ENCODE measurements at regions not wholly inside any gene's neighbourhood (a gene's known extent, or its start where the extent isn't known, plus 50 kb on each side); places are given as distances from the start of the nearest gene placed in this dataset.

DNA sequence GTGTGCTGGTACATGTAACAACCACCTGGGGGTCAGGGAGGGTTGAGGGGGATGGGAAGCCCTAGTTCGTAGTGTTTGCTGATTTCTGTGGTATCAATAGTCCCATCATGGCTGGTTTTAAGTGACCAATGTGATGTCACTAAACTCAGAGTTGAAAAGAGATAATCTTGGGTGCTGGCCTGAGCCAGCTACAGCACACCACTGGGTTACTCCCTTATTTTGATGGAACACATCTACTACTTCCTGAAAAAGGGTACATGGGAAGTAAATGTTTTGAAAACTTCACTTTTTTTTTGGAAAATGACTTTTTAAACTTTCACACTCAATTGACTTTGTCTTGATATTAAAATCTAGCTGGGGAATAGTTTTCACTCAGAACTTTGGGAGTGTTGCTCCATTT lies 87.0 kb upstream of the CXCR4 start:
- Mint-ChIP-seq H3K27me3 (ENCODE audit: unreplicated experiment) (no peaks in the 10 kb centered on the region), H3K9me3 (ENCODE audit: unreplicated experiment) (peaks cover 4% of the 10 kb centered on the region), H3K36me3 (ENCODE audit: unreplicated experiment) (no peaks in the 10 kb centered on the region), H3K4me3 (ENCODE audit: unreplicated experiment) (no peak overlapping the region), H3K27ac (ENCODE audit: unreplicated experiment) (no peak overlapping the region), H3K4me1 (ENCODE audit: unreplicated experiment) (no peaks in the 10 kb centered on the region)
- TF ChIP-seq, protein P1, sequence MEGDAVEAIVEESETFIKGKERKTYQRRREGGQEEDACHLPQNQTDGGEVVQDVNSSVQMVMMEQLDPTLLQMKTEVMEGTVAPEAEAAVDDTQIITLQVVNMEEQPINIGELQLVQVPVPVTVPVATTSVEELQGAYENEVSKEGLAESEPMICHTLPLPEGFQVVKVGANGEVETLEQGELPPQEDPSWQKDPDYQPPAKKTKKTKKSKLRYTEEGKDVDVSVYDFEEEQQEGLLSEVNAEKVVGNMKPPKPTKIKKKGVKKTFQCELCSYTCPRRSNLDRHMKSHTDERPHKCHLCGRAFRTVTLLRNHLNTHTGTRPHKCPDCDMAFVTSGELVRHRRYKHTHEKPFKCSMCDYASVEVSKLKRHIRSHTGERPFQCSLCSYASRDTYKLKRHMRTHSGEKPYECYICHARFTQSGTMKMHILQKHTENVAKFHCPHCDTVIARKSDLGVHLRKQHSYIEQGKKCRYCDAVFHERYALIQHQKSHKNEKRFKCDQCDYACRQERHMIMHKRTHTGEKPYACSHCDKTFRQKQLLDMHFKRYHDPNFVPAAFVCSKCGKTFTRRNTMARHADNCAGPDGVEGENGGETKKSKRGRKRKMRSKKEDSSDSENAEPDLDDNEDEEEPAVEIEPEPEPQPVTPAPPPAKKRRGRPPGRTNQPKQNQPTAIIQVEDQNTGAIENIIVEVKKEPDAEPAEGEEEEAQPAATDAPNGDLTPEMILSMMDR (IDR thresholded peaks at IDR 0.05), result no peak
- DNase-seq (ENCODE audit: extremely low spot score, unreplicated experiment), result no peak

DNA sequence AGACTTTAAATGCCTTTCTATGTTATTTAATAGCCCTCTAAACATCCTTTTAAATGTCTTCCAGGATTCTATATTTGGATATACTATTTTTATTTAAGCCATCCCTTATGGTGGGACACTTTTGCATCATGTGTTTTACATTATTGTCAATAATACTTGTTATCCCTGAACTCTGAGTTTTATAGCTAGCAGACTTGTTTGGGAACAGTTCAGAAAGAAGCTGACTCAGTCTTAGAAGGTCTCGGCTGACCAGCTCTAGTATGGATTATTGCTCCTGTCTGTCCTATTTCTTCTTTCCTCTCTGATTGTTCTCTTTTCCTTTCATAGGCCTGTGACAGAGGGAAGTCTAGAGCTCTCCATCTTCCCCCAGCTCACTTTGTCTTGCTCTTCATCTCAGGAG lies 77.3 kb upstream of the CXCR4 start:
- Mint-ChIP-seq H3K9me3 (ENCODE audit: unreplicated experiment) (peaks cover 6% of the 10 kb centered on the region), H3K36me3 (ENCODE audit: unreplicated experiment) (no peaks in the 10 kb centered on the region), H3K27me3 (ENCODE audit: unreplicated experiment) (no peaks in the 10 kb centered on the region), H3K27ac (ENCODE audit: unreplicated experiment) (no peak overlapping the region), H3K4me3 (ENCODE audit: unreplicated experiment) (no peak overlapping the region), H3K4me1 (ENCODE audit: unreplicated experiment) (no peaks in the 10 kb centered on the region)
- TF ChIP-seq, protein P1 (IDR thresholded peaks at IDR 0.05), result no peak
- DNase-seq (ENCODE audit: extremely low spot score, unreplicated experiment), result no peak

DNA sequence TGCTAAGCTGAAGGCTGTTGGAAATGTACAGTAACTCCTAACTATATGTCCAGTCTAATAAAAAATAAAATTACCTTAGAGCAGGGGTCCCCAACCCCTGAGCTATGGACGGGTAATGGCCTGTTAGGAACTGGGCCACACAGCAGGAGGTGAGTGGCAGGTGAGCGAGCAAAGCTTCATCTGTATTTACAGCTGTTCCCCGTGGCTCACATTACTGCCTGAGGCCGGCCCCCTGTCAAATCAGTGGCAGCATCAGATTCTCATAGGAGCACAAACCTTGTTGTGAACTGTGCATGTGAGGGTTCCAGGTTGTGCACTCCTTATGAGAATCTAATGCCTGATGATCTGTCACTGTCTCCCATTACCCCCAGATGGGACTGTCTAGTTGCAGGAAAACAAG lies 73.1 kb upstream of the CXCR4 start:
- no peak for DNase-seq (ENCODE audit: extremely low spot score, unreplicated experiment)
- no peaks in the 10 kb centered on the region for H3K9me3 Mint-ChIP-seq (ENCODE audit: unreplicated experiment)
- peaks cover 3% of the 10 kb centered on the region for H3K27me3 Mint-ChIP-seq (ENCODE audit: unreplicated experiment)
- TF ChIP-seq, protein P1 (IDR thresholded peaks at IDR 0.05), result no peak
- no peaks in the 10 kb centered on the region for H3K36me3 Mint-ChIP-seq (ENCODE audit: unreplicated experiment)
- H3K27ac Mint-ChIP-seq (ENCODE audit: unreplicated experiment), result no peak overlapping the region
- H3K4me1 Mint-ChIP-seq (ENCODE audit: unreplicated experiment), result no peaks in the 10 kb centered on the region
- H3K4me3 Mint-ChIP-seq (ENCODE audit: unreplicated experiment), result no peak overlapping the region

DNA sequence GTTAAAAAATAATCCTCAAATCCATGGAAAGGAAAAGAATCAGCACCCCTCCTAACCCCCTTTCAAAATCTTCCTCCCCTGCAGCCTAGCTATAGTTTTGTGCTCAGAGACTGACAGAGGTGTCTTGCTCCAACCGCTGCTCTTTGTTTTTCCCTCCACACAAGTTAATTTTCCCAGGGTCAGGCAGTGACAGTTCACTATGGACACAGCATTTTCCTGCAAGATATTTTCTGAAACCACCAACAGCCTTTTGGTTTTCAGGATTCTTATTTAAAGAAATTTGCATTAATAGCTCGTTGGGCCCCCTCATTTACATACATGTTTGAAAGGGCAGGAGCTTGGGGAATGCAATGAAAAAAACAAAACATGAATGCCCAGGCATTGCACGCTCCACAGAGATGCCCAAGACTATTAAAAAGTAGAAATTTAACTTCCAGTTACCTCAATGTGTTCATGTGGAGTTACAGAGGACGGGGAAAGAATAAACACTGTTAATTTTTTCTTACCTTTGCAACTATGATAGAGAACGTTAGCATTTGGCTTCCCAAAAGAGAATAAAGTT lies 71.4 kb upstream of the CXCR4 start:
- DNase-seq (ENCODE audit: extremely low spot score, unreplicated experiment), result no peak
- TF ChIP-seq, protein P1 (IDR thresholded peaks at IDR 0.05), result no peak
- Mint-ChIP-seq H3K9me3 (ENCODE audit: unreplicated experiment) (no peaks in the 10 kb centered on the region), H3K4me3 (ENCODE audit: unreplicated experiment) (no peak overlapping the region), H3K36me3 (ENCODE audit: unreplicated experiment) (no peaks in the 10 kb centered on the region), H3K4me1 (ENCODE audit: unreplicated experiment) (no peaks in the 10 kb centered on the region), H3K27ac (ENCODE audit: unreplicated experiment) (no peak overlapping the region), H3K27me3 (ENCODE audit: unreplicated experiment) (peaks cover 3% of the 10 kb centered on the region)

DNA sequence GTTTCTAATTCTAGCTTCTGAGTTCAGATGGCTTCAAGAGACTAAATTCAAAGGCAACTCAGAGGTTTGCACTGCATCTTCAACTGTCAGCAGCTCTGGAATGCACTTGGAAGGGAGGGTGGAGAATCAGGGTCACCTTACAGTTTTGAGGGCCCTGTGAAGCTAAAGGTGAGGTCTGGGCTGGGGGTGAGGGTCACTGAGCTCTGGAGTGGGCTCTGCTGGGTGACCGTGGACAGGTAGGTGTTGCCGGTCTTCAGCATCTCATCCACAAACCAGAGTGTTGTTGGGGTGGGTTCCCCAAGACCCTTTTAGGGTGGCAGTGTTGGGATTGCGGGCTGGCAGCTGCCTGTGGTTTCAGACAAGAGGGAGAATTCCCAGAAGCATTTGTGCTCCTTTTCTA lies 70.1 kb upstream of the CXCR4 start:
- H3K4me3 Mint-ChIP-seq (ENCODE audit: unreplicated experiment), result no peak overlapping the region
- no peak for DNase-seq (ENCODE audit: extremely low spot score, unreplicated experiment)
- H3K4me1 Mint-ChIP-seq (ENCODE audit: unreplicated experiment), result no peaks in the 10 kb centered on the region
- no peaks in the 10 kb centered on the region for H3K9me3 Mint-ChIP-seq (ENCODE audit: unreplicated experiment)
- H3K27ac Mint-ChIP-seq (ENCODE audit: unreplicated experiment), result no peak overlapping the region
- peaks cover 3% of the 10 kb centered on the region for H3K27me3 Mint-ChIP-seq (ENCODE audit: unreplicated experiment)
- TF ChIP-seq, protein P1 (IDR thresholded peaks at IDR 0.05), result no peak
- no peaks in the 10 kb centered on the region for H3K36me3 Mint-ChIP-seq (ENCODE audit: unreplicated experiment)
